Brain pericyte (primary cell): ENCODE measurements at regions not wholly inside any gene's neighbourhood (a gene's known extent, or its start where the extent isn't known, plus 50 kb on each side); places are given as distances from the start of the nearest gene placed in this dataset.
"Not testable (repeated sequence)": the region's sequence is repeated elsewhere in the genome, so short reads cannot be mapped to it uniquely, and the experiment has no call there.

Experiments
- DNase-seq: peaks from one replicate; pipeline ENCODE4 v3.0.0-alpha.2; 2012; ENCODE audit warnings: low read depth, low spot score

GRCh38 chr3:193905541-193906396 is 230.2 kb upstream of the HES1 start:
- no peak for DNase-seq

- no peak for DNase-seq
These were observed 229.0 kb upstream of the HES1 start for GRCh38 chr3:193906849-193907410.

- DNase-seq = no peak
These were observed 227.7 kb upstream of the HES1 start for GRCh38 chr3:193908181-193908744.

GRCh38 chr3:193909387-193909786 is 226.6 kb upstream of the HES1 start:
- DNase-seq = no peak

- no peak for DNase-seq
These were observed 225.6 kb upstream of the HES1 start for GRCh38 chr3:193910310-193910709.

- DNase-seq = no peak
These were observed 224.8 kb upstream of the HES1 start for GRCh38 chr3:193910886-193911738.

- DNase-seq = no peak
These were observed 224.1 kb upstream of the HES1 start for GRCh38 chr3:193911784-193912340.

GRCh38 chr3:193912621-193913178 is 223.2 kb upstream of the HES1 start:
- no peak for DNase-seq

- DNase-seq = no peak
These were observed 221.3 kb upstream of the HES1 start for GRCh38 chr3:193914602-193915001.

- no peak for DNase-seq
These were observed 220.8 kb upstream of the HES1 start for GRCh38 chr3:193915099-193915498.

GRCh38 chr3:193915613-193916012 is 220.3 kb upstream of the HES1 start:
- DNase-seq = no peak

- DNase-seq = no peak
These were observed 218.8 kb upstream of the HES1 start for GRCh38 chr3:193917158-193917557.

- DNase-seq = no peak
These were observed 214.5 kb upstream of the HES1 start for GRCh38 chr3:193921465-193921864.

- no peak for DNase-seq
These were observed 213.7 kb upstream of the HES1 start for GRCh38 chr3:193922034-193922774.

GRCh38 chr3:193923958-193924357 is 212.0 kb upstream of the HES1 start:
- DNase-seq = not testable (repeated sequence)

GRCh38 chr3:193926071-193926470 is 209.9 kb upstream of the HES1 start:
- not testable (repeated sequence) for DNase-seq

- not testable (repeated sequence) for DNase-seq
These were observed 208.3 kb upstream of the HES1 start for GRCh38 chr3:193927413-193928206.

- no peak for DNase-seq
These were observed 207.4 kb upstream of the HES1 start for GRCh38 chr3:193928354-193929209.

GRCh38 chr3:193929373-193929772 is 206.6 kb upstream of the HES1 start:
- no peak for DNase-seq
